A172 (cell line): ENCODE measurements at regions not wholly inside any gene's neighbourhood (a gene's known extent, or its start where the extent isn't known, plus 50 kb on each side); places are given as distances from the start of the nearest gene placed in this dataset.

Experiments used
- DNase-seq: peaks from one replicate; pipeline ENCODE4 v3.0.0-alpha.2; 2015; ENCODE audit warnings: low spot score

DNA sequence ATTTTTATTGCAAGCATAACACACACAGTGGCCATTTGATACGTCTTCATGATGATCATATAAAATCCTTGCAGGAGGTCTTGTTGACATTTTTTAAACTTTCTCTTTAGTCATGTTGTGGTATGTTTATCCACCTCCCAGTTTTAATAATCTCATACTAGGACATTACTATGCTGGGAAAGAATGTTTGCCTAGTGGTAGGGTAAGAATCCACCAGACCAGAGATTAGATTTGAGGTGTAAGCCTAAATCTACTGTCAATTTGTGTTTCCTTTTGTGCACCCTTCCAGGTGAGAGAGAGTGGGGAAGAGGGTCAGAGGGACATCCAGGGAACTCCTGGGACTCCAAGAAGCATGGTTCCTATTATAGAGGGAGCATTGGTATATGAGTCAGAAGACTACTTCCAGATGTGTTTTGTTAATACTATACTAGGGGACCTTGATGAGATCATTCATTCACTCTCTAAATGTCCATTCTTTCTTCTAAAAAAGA, 298.3 kb upstream of the SASH1 start:
- DNase-seq: no peak

DNA sequence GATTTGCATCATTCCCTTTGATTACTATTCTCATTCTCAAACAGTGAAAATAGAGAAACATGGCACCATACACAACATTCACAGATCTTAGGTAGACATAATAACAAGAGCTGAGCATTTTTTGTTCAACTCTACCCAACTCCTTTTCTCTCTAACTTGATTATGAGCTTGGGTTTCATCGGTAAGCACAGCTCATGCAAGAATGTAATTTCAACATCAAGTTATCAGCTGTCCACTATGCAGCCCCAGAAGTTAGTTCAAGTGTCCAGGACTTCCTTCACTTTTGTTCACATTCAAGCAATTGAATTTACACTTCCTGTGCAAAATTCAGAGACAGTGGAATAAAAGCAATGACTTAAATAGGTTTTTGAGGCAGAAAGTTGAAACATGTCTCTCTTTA, 297.7 kb upstream of the SASH1 start:
- DNase-seq: no peak

DNA sequence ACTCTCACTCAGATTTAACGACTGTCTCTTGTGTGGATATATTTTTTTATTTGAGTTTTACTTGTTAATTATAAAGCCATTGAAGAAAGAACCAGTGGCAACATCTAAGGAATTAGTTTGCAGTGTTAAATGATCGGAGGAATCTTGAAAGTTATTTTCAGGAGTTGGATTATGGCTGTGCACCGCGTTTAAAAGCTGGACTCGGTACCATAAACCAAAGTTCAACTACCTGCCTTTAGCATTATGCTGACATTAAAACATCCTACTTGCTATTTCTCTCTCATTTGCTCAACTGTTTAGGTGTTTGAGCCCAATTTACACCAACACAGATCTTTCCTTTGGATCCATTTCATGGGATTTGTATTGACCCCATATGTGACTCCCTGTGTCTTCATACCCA, 289.4 kb upstream of the SASH1 start:
- no peak for DNase-seq

DNA sequence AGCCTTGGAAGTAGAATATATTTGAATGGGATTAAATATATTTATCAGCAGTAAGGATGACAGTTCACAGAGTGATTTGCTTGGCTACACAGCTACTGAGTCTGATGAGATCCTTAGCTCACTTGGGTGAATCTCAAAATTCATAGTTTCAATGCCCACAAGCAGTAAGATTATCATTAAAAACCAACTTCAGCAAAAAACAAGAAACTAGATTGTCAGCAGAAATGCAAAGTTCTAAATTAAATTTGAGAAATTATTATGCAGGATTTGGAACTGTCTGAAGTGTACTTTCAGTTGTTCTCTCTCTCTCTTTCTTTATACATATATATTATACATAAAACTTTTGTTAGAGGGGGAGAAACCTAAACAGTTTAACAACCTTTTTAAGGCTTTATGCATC, 288.8 kb upstream of the SASH1 start:
- no peak for DNase-seq

DNA sequence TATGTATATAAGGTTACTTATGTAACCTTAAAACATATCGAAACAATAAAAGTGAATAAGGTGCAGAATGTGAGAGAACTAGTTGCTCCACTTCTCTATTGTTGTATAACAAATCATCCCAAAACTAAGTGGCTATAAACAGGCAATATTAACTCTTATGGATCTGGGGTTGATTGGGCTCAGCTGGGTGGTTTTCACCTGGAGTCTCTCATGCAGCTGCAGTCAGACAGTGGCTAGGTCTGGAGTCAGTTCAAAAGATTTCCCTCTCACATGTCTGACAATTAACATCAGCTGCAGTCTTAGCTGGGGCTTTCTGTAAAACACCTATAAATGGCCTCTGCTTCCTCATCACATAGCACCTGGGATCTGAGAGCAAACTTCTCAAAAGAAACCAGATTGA, 288.4 kb upstream of the SASH1 start:
- no peak for DNase-seq

DNA sequence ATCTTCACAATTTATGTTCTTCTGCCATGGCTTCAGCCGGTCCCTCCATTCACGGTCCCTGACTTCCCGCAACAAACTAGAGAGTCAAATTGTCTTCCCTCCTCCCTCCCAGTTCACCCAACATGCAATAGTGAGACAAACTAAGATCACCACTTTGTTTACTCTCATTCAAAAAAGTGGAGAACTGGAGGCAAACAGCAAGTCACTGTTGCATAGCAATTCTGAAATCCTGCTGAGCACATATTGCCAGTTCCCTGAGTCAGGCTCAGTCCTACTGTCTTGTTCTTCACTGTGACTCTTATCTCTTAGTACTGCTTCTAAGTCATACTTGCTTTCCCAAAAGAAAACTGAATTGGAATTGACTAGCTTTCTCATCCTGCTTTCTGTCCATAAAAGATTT, 287.2 kb upstream of the SASH1 start:
- DNase-seq: no peak

DNA sequence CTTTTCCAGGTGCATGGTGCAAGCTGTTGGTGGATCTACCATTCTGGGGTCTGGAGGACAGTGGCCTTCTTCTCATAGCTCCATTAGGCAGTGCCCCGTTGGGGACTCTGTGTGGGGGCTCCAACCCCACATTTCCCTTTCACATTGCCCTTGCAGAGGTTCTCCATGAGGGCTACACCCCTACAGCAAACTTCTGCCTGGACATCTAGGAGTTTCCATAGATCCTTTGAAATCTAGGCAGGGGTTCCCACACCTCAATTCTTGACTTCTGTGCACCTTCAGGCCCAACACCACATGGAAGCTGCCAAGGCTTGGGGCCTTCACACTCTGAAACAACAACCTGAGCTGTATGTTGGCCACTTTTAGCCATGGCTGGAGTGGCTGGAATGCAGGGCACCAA, 282.8 kb upstream of the SASH1 start:
- no peak for DNase-seq

DNA sequence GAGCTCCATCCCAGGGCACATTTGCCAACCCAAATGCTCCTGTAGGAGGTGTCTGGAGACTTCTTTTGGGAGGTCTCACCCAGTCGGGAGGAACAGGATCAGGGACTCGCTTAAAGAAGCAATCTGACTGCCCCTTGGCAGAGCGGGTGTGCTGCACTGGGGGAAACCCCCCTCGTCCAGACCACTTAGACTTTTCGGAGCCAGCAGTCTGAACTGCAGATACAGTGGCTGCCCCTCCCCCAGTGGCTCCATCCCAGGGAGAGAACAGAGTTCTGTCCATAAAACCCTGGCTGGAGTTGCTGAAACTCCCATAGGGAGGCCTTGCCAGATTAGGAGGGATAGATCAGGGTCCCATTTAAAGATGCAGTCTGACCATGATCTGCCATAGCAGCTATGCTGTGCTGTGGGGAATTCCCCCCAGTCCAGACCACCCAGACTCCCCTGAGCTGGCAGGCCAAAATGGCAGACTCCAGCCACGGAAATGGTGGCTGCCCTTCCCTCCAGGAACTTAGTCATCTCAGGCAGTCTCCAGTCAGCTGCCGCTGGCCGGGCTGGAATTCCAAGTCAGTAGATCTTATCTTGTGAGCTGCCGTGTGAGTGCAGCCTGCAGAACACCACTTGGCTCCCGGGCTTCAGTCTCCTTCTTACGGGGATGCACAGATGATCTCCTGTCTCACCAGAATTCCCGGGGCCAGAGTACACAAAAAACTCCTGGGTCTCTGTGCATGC, 278.1 kb upstream of the SASH1 start:
- DNase-seq: peak; percentile 62

DNA sequence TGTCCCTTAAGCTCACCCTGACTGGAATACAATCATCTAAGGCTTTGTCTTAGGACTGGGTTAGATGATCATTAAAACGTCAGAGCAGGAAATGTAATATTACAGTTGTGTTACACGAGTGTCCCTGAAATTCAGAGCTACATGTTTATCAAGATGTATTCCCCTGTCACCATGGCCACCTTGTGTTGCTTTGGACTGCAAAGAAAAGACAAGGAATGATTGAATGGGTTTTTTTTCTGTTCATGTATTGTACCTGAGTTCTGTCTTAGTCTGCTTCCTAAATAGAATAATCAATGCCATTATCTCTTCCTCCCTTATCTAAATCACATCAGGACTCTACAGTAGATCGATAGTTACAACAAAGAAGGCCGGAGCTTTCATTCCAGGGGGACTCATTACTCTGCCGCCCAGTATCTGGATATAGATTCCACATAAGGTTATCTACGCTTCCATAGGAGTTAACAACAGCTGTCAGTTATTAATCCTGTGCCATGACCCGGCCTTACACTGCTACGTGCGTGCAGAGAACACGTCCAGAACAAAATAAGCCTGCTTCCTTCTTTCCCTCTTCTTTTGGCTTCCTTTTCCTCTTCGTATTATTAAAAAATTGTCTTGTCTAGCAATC, 274.1 kb upstream of the SASH1 start:
- no peak for DNase-seq

DNA sequence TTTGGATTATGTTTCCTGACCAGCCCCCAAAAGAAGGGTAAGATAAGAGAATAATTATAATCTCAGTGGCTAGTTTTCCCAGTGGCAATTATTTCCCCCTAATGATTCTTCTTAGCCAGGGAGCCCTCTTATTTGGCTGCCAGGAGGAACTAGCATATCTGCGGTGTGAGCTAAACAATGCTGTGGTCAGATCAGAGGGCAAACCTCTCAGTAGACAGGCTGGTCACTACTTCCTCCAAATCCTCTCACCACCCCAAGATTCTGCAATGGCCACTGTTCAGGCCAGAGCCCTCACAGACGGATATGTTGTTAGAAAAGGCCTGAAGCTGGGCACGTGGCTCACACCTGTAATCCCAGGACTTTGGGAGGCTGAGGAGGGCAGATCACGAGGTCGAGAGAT, 273.4 kb upstream of the SASH1 start:
- no peak for DNase-seq

DNA sequence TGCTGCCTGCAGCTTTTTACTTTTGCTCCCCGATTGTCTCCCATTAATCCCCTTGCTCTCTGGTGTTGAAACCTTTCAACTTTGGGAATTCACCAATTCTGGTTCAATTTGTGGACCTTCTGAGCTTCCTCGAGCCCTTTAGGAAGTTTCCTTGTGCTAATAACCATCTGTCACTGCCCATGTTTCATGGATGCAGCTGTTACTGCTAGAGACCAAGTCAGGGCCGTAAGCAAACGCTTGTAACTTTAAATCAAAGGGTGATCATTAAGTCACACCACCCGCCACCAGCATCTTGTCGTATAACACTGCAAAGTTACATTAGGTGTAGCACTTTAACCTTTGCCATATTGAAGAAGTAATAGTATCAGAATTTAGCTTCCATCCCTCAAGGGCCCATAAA, 268.3 kb upstream of the SASH1 start:
- no peak for DNase-seq

DNA sequence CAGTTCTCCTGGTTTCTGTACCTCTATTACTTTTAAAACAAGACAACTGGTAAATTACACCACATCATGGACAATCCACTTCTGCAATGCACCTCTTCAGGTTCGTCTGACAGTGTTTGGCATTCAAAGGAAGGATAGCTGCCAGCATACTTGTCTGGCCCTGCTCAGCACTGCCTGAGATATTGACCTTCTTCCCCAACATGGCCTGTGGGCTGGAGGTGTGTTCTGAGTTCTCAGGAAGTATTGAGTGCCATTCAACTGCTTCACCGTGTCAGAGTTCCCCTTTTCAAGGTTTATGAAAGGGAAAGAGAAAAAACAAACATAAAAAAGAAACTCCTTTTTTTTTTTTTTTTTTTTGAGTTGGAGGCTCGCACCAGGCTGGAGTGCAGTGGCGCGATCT, 267.9 kb upstream of the SASH1 start:
- DNase-seq: no peak

DNA sequence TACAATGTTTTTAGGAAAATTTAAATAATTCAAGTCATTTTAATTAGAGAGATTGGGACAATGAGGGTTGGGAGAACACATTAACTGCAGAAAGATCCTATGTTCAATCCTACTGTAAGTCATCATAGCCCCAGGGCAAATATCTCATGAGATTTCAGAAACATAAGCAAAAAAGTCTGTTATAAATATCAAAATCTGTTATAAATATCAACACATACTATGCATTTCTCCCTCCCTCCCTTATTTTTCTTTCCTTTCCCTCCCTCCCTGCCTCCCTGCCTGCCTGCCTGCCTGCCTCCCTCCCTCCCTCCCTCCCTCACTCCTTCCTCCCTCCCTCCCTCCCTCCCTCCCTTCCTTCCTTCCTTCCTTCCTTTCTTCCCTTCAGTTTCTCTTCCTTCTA, 267.3 kb upstream of the SASH1 start:
- no peak for DNase-seq

DNA sequence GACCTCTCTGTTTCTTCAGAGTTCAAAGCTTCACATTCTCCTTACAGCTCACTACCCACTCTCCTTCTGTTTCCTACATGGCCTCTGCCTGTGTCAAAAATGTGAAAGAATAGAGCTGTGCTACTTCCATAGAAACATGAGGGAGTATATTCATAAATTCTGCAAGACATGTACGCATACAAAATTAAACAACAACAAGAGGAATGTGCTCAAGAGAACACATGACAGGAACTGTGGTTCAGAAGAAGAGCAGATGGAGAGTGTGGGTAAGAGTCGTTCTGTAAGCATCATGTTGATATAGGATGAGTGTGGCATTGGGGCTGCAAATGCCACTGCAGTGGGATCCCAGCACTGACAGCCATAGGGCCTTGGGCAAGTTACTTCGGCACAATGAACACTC, 266.6 kb upstream of the SASH1 start:
- DNase-seq: no peak

DNA sequence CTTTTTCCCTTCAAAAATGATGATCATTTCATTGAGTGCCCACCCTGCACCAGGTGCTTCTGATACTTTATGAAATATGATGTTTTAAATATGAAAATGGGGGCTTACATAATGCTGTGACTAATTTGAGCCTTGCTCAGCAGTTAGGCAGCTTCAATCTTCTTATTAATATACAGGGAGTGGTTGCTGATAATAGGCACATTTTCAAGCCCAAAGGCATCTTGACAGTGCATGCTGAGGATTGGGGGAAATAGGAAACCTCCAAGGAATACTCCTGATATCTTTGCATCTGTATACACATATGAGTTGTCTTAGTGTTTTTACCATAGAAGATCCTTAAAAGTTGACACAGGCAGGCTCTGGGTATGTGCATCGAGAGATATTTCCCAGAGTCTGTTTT, 262.3 kb upstream of the SASH1 start:
- DNase-seq: no peak

DNA sequence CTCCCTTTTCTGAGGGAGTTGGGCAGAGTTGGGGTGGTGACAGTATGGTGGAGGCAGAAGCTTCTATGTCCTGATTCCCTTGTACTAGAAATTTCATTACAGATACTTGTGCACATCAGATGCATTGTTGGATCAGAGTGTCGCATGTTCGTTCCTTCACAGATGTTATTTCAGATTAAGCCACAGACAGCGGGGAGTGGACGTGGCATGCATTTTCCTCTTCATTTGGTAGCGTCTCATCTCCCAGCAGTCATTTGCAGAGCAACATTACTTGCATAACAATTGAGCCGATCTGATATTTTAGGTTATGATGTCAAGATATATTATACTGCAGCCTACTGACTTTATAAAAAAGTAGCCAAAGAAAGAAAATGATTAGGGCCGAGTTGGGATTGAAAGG, 261.6 kb upstream of the SASH1 start:
- no peak for DNase-seq

DNA sequence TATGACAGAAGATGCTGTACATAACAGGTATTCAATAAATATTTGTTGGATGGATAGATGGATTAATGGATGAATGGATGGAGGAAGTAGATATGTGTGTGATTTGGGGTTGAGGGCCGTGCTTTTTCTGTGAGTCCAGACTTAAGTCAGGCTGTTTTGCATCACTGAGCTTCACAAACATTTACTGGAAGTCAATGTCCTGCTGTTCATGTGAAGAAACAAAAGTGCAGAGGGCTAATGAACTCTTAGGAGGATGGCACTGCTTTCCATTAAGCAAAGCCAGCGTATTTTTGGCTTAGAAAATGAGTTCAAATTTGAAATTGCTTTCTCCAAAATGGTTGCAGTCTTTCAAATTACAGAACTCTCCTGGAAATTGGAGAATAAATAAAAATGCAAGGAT, 260.6 kb upstream of the SASH1 start:
- no peak for DNase-seq

DNA sequence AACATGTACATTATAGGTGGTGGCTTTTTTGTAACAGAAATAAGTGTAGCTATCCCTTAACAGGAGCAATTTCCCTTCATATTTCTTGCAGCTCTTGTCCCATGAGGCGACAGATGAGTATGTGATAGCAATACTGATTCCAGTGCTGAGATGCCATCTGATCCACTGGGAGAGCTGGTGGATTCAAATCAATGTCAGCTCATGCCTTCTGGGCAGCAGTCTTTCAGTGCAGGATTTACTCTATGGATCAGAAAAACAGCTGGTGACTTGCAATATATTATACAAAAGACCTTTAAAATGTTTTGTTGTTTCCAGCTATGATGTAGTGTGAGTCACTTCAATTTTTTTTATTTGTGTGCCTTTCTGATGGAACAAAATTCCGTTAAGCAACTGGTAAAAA, 259.9 kb upstream of the SASH1 start:
- DNase-seq: no peak

DNA sequence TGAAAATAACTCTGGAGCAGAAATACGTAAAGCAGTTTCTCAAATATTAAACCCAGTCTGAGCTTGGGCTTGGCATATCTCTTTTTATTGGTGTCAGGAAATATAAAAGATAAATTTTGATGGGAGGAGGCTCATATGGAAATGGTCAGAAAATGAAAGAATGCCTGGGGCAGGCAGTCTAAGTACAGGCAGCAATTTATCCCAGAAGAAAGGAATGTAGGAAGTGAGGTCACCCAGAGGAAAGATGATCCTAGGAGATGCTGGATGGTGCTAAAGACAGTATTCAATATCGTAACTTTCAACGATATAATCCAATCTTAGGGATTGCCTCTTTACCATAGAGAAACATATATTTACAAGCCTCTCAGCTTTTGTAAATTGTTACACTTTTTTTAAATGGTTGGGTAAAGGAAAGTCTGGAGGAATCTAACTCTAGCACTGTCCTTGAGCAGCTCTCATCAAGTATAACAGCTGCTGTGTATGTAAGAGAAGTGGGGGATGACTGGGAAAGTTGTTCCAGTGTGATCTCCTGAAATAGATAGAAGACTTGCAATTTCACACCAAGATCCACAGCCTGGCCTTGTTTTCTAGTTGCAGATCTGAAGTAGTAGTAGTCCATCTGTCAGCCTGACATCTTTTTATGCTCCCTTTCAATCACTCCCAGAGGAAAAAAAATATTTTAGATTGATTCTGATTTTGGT, 256.9 kb upstream of the SASH1 start:
- DNase-seq: no peak

DNA sequence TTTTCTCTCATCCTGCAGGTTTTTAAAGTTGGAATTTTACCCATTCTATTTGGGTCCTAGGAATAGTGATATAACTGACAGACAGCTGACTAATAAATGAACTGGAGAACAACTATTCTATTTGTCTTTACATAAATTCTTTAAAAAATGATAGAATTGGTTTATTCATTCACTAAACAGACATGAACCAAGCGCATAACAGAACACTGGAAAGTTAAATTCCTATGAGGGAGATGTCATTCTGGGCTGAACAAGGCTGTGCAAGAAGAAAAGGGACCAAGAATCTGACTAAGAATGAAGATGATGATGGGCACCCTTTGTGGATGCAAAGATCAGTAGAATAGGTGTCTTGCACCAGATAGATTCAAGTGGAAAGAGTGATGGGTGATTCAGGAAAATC, 256.3 kb upstream of the SASH1 start:
- no peak for DNase-seq

DNA sequence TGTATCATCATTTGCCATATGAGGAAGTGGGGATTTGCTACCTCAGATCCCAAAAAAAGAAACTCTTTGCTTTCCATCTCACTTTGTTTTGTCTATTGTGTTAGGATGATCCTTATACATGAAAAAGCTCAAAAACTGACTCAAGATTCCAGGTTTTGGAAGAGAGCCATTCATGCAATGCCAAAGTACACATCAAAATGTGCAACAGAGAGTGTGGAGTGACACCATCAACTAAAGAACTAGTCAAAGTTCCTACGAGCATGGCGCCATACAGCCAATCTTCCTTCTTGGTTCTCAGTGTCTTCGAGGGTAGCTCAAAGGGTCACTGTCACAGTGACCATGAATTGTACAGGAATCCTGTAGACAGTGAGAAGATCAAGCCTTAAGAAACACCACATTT, 255.8 kb upstream of the SASH1 start:
- no peak for DNase-seq

DNA sequence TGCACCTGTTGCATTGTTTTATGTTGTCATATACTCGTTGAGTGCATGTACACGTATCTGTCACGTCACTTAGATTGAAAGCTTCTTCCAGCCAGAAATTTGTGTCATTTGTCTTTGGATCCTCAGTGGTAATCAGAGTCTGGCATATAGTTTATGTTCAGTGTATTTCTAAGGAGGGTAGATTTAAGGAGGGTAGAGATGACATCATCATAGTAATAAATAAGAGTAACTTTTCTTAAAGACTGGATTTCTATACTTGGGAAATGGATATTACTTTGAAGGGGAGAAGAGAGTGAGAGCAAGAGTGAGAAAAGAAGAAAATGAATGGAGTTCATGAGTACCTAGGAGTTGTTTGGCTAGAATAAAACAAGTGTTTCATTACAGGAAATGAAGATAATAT, 255.0 kb upstream of the SASH1 start:
- DNase-seq: no peak

DNA sequence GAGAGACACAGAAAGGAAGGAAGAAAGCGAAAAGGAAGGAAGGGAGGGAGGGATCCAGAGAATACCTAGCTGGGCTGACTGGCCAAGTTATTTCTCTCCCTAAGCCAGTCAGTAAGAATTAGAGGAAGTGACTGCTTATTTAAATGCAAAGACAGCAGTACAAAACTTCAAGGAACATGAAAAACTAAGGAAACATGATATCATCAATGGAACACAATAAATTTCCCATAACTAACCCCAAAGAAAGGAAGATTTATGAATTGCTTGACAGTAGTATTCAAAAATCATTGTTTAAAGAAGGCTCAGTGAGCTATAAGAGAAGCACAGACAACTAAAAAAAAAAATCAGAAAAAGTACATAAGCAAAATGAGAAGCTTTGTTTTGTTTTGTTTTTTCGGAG, 252.3 kb upstream of the SASH1 start:
- no peak for DNase-seq
